Left cardiac atrium (tissue), 4 donors: ENCODE measurements at regions not wholly inside any gene's neighbourhood (a gene's known extent, or its start where the extent isn't known, plus 50 kb on each side); places are given as distances from the start of the nearest gene placed in this dataset.

Source experiments
- ATAC-seq, 2 donors: fragments of 200-7000 bp; cut with Tn5 transposase; one replicate each; pipeline ENCODE4 v1.9.1; 2020; ENCODE audit warnings: mild to moderate bottlenecking in 2 of 2, moderate library complexity in 2 of 2
- DNase-seq: peaks from one replicate; pipeline ENCODE4 v3.0.0-alpha.2; 2020
- intact Hi-C, 2 donors: fragments of 100-400 bp; cut with DNase I; formaldehyde crosslinking; loops; one replicate each; pipeline versions ENCODE4 v1.14.1 to v1.15.1; 2022 to 2023
- donor health status: DM: no; HTN: yes; CAD: no.
- donor health status: DM: no; HTN: yes; CAD: no; lungs with severe emphysema.
- donor health status: DM: yes; HTN: yes; CAD: no.
- donor health status: Dilated cardiomyopathy.

DNA sequence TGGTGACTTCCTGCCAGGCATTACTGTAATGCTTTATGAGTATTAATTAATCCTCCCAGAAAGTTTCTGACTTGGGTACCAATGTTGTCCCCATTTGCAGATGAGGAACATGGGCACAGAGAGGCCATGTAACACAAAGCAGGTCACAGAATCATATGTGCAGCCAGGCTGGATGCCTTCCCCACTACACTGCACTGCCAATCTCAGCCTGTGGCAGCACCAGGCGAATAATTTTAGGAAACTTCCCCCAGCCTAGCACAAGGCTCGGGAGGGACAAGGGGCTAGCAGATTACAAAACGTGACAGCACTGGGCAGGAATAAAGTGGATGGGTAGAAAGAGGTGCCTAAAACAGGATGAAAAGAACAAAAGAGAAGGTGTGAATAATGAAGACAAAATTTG is 331.7 kb upstream of the PROX1 start:
- DNase-seq (no peak), ATAC-seq (no peak)
- intact Hi-C loops: no loop called here

DNA sequence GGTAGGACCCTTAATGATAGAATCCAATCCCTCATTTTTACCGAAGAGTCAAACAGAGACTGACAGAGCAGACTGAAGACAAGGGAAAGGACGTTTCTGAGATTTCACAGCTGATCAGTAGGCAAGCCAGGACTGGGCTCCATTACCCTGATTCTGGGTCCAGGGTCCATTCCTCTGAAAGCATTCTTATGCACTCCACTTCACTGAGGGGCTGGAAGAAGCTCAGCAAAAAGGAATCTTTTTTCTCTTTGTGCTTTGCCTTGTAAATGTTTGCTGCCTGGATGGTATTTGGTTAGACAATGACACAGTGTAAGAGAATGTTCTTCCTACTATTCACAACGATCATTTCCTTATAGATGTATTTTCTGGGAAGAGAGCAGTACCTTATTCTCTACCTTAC is 331.3 kb upstream of the PROX1 start:
- ATAC-seq (no peak), DNase-seq (no peak)
- intact Hi-C loops: no loop called here

DNA sequence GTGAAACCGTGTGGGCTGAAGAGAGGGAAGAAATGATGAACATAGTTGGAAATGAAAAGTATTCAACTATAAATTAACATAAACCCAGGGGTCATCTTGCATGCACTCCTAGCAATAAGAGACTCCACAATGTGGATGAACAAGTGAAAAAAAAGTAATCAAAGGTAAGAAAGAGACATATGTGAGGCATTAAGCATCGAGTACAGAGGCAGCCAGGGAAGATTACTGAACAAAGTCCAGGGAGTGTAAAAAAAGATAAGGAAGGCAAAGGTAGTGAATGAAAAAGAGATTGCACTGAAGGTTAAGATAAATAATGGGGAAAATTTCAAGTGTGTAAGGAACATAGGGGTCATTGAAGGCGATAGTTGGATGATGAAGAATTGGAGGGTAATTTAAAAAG is 330.8 kb upstream of the PROX1 start:
- ATAC-seq (no peak), DNase-seq (no peak)
- intact Hi-C loops: no loop called here

DNA sequence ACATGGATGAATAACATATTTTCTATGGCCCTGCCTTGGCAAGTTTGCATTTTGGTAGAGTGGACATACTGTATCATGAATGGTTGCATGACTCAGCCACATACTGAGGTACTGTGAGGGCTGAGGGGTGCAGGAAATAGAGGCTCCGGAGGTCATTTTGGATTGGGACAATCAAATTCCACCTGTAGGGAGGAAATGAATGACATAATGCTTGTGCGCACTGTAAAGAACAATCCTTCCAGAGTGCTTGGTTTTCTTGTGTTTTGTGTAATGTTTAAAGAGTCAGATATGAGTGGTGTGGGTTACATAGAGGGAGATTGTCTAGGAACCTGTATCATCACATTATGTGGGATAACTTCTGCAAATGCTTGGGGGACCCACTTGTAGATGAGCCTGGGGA is 329.9 kb upstream of the PROX1 start:
- intact Hi-C loops: no loop called here
- DNase-seq (no peak), ATAC-seq (no peak)

DNA sequence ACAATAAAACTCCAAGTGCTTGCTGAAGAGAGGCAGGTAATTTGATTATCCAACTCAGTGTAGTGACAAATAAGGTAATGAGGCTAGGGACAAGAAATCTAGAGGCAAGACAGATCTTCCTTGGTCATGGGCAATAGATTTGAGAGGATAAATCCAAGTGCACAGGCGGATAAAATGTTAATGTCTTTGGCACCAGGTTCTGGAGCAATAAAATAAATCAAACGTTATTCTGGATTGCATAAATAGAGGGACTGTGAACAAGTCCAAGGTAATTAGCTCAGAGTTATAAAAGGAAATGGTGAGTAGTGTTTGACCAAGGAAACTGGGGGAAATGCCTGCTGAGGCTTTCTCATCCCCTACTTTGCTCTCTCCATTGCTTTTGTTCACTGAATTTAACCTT is 329.3 kb upstream of the PROX1 start:
- intact Hi-C loops: no loop called here
- ATAC-seq (no peak), DNase-seq (no peak)

DNA sequence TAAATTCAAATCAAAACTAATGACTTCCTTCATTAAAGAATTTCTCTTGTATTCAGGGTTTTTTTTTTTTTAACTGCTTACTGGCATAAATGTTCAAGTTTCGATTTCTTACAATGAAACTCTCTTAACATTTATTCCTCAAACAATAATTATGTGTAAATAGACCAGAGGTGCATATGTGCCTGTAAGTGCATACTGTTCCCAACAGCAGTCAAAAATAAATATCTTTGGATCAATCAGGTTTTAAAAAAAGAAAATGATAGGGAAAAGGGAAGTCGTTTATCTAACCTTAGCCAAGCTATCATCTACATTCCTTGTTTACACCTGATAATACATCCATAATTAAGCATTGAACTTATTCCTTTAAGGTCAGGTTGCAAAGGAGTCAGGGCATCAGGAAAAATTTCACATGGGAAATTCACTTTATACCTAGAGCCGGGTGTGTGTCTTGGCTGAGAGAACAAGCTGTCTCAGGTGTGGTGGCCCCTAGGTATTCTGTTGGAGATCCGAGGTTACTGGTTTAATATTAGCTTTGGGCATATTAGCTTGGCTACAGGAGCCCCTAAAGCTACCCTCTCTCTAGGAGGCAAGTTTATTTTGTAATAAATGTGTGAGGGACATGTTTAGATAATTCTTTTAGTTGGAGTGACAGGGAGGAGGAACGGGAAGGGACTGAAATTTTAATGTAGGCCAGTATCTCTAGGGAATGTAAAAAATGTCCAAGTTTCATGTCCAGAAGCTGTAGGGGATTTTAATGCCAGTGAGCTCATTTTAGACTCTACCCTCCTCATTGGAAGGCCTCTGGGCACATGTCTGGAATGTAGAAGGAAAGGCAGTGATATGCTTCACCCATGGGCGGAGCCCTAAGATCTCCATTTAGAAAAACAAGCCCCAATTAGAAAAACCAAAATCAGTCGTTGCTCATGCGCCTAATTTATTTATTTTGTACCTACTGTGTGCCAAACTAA is 327.9 kb upstream of the PROX1 start:
- DNase-seq (no peak), ATAC-seq (no peak)
- intact Hi-C loops: no loop called here

DNA sequence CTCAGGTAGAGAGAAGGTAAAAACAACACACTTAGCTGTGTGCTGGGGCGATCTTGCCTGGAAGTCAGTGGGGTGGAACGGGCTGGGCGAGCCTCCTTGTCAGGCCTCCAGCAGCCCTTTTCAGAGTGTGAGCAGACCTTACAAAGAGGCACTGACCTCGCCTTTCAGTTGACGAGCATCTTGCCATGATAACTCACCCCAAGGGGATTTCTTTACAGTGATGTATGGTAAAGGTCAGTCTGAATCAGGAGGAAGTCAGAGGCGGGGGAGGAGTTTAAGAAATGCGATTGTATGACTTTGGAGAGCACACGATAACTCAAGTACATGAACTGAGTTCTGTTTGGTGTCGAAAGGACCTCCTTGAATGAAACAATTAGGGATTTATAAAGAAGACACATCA is 326.5 kb upstream of the PROX1 start:
- ATAC-seq (no peak), DNase-seq (no peak)
- intact Hi-C loops: no loop called here

DNA sequence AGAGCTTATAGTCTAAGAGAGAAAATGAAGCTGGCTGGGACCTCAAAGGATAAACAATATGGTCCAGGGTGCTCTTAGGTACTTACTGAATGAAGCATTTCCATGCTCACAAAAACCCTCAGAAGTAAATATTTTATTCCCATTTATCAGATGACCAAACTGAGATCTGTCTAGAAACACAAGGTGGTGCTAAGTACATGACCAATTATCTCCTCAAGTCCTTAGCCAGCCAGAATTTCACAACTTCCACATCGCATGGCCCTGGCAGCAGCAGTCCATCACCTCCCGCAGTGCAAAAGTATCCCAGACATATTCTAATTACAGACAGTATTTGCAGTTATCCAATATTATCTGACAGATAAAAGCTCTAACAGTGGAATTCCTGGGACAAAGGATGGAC is 321.7 kb upstream of the PROX1 start:
- no peak for ATAC-seq
- no peak for DNase-seq
- intact Hi-C loops: no loop called here

DNA sequence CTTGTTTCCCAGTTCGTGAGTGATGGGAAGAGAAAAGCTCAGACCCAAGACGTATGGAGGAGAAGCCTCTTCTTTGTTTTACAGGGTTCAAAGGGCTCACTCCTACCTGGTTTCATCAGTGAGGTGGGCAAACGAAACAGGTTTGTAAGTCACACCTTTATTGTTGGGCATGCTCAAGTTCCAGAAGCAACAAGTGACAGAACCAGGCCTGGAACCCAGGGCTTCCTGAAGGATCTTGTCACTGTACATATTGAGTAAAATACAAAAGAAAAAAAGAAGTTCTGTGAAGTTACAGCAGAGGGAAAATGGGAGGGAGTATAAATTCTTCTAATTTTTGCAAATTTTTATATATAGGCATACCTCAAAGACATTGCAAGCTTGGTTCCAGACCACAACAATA is 320.9 kb upstream of the PROX1 start:
- DNase-seq: no peak
- intact Hi-C loops: no loop called here
- ATAC-seq: no peak

DNA sequence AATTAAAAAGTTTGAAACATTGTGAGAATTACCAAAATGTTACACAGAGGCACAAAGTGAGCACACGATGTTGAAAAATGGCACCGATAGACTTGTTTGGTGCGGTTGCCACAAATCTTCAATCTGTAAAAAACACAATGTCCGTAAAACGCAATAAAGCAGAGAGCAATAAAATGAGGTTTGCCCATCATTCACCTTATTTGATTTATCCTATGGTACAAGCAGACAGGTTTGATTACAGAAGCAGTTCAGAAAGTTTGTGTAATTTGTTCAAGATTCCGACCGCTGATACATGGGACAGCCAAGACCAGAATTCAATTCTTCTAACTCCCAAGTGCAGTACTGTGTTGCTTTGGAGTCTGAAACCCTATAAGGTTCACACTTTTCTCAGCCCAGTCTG is 318.3 kb upstream of the PROX1 start:
- ATAC-seq: no peak
- no peak for DNase-seq
- intact Hi-C loops: no loop called here

DNA sequence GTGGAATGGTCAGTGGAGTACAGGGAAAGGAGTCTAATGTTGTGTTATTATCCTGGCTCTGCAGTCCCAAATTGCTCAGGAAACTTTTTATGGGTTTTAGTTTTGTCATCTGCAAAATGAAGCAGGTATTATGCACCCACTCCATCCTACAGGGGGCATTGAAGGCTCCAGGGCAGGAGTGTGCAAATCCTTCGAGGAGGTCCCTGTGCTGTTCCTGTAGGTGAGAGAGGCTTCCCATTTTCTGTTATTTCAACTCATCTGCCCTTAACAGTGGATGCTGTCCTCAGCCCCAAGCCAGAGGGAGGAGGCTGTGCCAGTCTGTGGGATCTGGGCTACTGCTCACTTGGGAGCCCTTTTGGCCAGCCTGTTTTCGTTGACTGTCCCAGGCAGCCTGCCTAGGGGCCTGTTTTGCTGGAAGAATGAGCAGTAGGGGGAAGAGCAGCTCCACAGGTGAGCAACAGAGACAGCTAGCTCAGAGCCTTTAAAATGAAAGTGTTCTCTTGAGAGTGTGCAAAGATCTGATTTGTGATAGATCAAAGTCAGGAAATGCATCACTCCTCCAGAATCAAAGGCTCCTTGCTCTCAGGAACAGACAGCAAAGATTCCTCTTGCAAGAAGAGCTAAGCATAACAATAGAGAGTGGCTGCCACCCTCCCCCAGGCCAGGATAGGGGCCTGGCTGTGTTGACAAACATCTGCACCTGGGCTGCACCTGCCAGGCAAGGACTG is 317.6 kb upstream of the PROX1 start:
- intact Hi-C loops: no loop called here
- DNase-seq: no peak
- ATAC-seq: no peak

DNA sequence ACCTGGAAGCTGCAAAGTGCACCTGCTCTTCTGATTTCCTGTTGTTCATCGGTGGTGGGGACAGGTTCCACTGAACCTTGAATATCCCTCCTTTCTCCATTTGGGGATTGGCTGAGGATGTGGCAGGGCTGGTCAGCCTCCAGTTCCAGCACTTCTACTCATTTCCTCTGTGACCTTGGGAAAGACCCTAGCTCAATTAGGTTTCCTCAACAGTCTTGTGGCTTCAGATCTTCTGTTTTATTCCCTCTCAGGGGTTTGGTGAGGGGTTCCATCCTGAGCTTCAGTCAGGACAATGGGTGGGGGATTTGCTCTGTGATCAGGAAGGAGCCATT is 317.1 kb upstream of the PROX1 start:
- intact Hi-C loops: no loop called here
- ATAC-seq (no peak), DNase-seq (no peak)

DNA sequence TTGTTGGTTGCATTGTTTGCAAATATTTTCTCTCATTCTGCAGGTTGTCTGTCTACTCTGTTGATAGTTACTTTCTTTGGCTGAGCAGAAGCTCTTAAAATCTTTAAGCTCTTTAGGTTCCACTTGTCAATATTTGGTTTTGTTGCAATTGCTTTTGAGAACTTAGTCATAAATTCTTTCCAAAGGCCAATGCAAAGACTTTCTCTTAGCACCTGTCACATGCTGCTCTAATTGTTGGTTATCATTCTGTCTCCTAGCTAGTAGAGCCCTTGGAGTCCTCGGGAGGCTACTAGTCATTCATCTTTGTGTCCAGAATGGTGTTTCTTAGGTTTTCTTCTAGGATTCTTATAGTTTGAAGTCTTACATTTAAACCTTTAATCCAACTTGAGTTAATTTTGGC is 312.7 kb upstream of the PROX1 start:
- DNase-seq (no peak), ATAC-seq (no peak)
- intact Hi-C loops: no loop called here

DNA sequence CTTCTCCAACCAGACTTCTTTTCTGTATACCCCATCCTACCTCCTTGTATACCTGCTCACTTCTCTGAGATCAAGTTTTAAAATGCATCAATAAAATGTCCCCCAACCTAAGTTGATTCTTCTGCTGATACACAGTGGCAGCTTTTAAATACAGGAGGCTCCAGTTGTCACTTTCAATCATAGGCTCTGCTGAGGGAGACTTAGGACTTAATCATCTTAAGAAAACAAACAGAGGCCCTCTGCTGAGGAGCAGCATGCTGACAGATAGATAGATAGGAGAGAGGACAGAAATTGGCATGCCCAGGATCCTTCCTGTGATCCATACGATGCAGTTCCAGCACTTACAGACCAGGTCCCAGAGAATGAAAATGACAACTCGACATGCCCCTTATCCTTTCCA is 311.0 kb upstream of the PROX1 start:
- intact Hi-C loops: no loop called here
- no peak for ATAC-seq
- DNase-seq: no peak

DNA sequence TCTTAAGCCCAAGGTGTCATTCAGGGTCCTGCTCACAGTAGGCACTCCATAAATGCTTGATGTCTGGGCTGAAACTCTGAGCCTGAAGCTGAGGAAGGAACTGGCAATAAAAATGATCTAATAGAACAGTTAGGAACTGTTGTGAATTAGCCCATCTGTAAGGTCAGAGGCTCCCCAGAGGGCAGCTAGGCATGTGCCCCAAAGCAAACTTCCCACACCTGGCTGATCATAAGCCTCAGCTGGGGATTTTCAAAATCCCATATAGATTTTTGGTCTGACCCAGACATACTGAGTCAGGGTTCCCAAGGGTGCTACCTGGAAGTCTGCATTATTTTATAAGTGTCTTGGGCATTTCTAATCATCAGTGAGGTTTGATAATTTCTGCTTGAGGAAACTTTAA is 309.4 kb upstream of the PROX1 start:
- intact Hi-C loops: no loop called here
- no peak for DNase-seq
- ATAC-seq: no peak

DNA sequence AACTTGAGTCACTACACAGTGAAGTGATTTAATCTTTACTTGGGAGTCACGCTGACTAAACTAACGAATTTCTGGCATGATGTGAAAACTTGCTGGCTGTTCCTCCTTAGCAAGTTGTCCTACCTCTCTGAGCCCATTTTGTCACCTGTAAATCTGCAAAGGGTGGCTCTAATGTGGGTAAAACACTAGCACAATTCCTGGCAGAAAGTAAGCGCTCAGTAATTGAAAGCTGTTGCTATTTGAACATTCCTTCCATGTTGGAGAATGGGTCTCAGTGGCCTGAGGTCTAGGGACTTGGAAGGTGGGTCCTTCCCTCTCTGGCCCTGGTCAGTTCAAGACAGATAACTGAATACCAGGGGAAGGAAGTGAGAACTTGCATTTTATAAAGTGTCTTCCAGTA is 309.0 kb upstream of the PROX1 start:
- DNase-seq (no peak), ATAC-seq (no peak)
- intact Hi-C loops: no loop called here

DNA sequence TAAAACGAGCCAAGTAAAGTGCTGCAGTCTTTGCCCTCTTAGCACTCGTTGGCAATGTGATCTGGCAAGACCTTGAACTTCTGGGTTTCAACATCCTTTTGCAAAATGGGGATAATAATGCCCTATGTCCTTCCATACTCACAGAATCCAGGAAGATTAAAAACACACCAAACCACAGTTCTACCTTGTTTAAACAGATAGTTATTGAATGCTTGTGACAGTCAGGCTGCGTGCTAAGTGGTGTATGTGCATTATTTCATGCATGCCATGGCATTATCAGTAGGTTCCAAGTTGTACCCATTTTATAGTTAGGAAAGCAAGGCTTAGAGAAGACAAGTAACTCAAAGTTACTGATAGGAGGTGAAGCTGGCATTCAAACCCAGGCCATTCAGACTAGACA is 308.6 kb upstream of the PROX1 start:
- DNase-seq: no peak
- no peak for ATAC-seq
- intact Hi-C loops: no loop called here

DNA sequence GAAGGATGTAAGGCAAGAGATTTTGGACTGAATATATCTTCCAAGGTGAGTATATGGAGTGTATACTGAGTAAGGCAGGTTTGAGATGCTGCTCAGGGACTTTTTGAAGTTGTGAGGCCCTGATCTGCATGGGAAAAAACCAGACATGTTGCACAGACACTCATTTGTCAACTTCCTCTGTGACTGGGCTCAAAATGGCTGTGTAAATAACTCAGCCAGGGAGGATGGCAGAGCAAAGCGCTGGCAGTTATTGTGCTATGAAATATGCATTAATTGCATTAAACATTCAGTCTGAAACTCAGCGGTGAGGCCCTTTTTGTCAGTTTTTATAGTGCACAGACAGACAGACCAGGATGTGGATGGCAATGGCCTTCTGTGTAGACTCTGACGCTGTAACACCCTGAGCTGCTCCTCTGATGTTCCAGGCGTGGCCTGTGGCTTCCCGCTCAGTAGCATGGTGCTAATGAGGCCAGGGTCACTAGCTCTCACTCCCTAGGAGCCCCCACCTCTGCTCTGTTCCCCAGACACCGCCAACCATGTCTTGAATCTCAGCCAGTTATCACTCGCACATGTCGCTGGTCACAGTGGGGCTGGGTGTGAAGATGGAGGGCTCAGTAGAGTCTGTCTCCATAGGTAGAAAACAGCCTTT is 307.0 kb upstream of the PROX1 start:
- no peak for DNase-seq
- intact Hi-C loops: no loop called here
- no peak for ATAC-seq

DNA sequence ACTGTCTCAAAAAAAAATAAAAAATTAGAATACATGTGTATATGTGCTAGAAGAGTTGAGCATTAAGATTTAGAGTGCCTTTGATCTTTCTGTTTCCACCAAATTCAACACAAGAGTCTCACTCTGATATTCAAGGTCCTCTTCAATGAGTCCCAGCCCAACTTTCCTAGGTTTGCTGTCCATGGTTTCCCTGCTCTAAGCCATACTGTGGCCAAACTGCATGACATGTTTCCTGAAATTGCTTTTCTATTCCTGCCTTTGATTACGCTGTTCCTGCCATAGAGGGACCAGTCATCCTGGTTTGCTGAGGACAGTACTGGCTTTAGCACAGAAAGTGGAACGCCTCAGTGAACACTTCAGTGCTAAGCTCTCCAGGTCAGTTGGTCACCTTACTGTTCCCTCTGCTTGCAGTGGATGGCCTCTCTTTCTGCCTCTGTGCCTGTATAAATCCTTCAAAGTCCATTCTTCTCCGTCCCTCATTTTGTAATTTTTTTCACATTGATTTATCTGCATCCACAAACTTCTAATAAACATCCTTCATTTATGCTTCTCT is 305.9 kb upstream of the PROX1 start:
- no peak for DNase-seq
- intact Hi-C loops: no loop called here
- ATAC-seq: no peak

DNA sequence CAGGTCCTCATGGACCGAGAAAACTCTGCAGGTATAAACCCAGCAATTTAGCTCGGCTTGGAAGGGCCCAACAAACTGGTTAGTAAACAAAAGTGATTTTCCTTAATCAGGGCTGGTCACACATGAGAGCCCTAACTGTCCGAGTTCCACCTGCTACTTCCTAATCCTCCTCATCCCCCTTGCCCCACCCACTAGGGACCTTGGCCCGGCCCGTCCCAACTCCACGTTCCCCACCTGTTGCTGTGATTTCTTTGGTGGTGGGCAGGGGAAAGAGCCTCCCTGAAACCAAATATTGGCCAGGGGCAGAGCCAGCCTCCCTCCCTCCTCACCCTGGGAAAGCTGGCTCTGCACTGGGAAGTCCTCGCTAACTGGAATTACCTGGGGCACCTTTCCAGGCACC is 304.2 kb upstream of the PROX1 start:
- intact Hi-C loops: no loop called here
- ATAC-seq (no peak), DNase-seq (no peak)
